HCT116 (cell line): ENCODE measurements at regions not wholly inside any gene's neighbourhood (a gene's known extent, or its start where the extent isn't known, plus 50 kb on each side); places are given as distances from the start of the nearest gene placed in this dataset.

ENCODE experiments used
- ATAC-seq: fragments of 200-7000 bp; cut with Tn5 transposase; 2 replicates; pipeline ENCODE4 v1.9.1; 2020; ENCODE audit warnings: mild to moderate bottlenecking, moderate library complexity
- BruUV-seq: library from RNA; stranded (reverse); fragments of 400-500 nt; replicated peaks from 2 replicates; lab custom pipeline; 2021; lab: Mats Ljungman, UMichigan
- CTCF ChIA-PET: fragments of 300-600 bp; sonication (Branson Sonifier 250); formaldehyde crosslinking; loops from one replicate; lab custom pipeline; 2021; ENCODE audit warnings: antibody characterized with exemption; lab: Charles Lee
- POLR2A ChIA-PET: fragments of 300-600, 350-600 bp; sonication (Branson Sonifier 250); formaldehyde crosslinking; loops from one replicate; lab custom pipeline; 2021; ENCODE audit warnings: antibody characterized with exemption; lab: Charles Lee
- RAD21 ChIA-PET, 2 experiments: fragments of 300-600 bp; sonication (Branson Sonifier 250); formaldehyde crosslinking; loops; one replicate each; lab custom pipeline; 2023; ENCODE audit warnings: low total read pairs in 2 of 2; ENCODE audit not compliant: uncharacterized antibody in 2 of 2, unreplicated experiment in 2 of 2, low non-redundant PET in 1 of 2; lab: Charles Lee
- DNase-seq: peaks from one replicate; pipeline ENCODE4 v3.0.0-alpha.2; 2010; ENCODE audit warnings: low read depth, low spot score
- H2AFZ ChIP-seq: fragments of 200-600 bp; shearing (Covaris generic), sonication (generic); 2 replicates; pipeline ENCODE4 v1.6.1; 2017; ENCODE audit warnings: low read depth, mixed run types, mixed read lengths, antibody characterized with exemption, low read length; ENCODE audit not compliant: poor library complexity, severe bottlenecking
- H3K27ac ChIP-seq: 2 replicates; pipeline ENCODE4 v1.5.1; 2012; ENCODE audit warnings: low read depth, low read length
- H3K27me3 ChIP-seq: fragments of 200-600 bp; sonication (generic); 2 replicates; pipeline ENCODE4 v1.6.1; 2016; ENCODE audit warnings: mixed run types, low read length, mixed read lengths; ENCODE audit not compliant: insufficient read depth
- H3K36me3 ChIP-seq, 2 experiments: fragments of 200-500 bp in 1 of 2; fragments of 200-600 bp in 1 of 2; sonication (Bioruptor generic) in 1 of 2; sonication (generic) in 1 of 2; 2 replicates each; pipeline versions ENCODE4 v1.5.1 to v1.6.1; 2014 to 2016; ENCODE audit warnings: low read length in 2 of 2, inconsistent platforms in 1 of 2, mixed read lengths in 1 of 2, mixed run types in 1 of 2; ENCODE audit not compliant: insufficient read depth in 2 of 2, control insufficient read depth in 1 of 2
- H3K4me1 ChIP-seq, 2 experiments: fragments of 200-600 bp in 1 of 2; sonication (generic) in 1 of 2; 2 replicates each; pipeline versions ENCODE4 v1.5.1 to v1.6.1; 2012 to 2017; ENCODE audit warnings: low read length in 2 of 2, inconsistent platforms in 1 of 2, mild to moderate bottlenecking in 1 of 2, mixed read lengths in 1 of 2, mixed run types in 1 of 2, moderate library complexity in 1 of 2; ENCODE audit not compliant: insufficient read depth in 2 of 2, control insufficient read depth in 1 of 2
- H3K4me2 ChIP-seq: fragments of 200-600 bp; sonication (generic); 2 replicates; pipeline ENCODE4 v1.6.1; 2017; ENCODE audit warnings: mixed run types, low read length, mixed read lengths
- H3K4me3 ChIP-seq, 2 experiments: fragments of 200-600 bp in 1 of 2; sonication (generic) in 1 of 2; replicated peaks in 1 of 2; 2 replicates each; pipeline ENCODE4 v1.5.1; 2011 to 2016; ENCODE audit warnings: low read length in 2 of 2, control low read depth in 1 of 2, low read depth in 1 of 2, mild to moderate bottlenecking in 1 of 2, mixed read lengths in 1 of 2, mixed run types in 1 of 2
- H3K79me2 ChIP-seq: fragments of 200-600 bp; sonication (generic); 2 replicates; pipeline ENCODE4 v1.6.1; 2017; ENCODE audit warnings: mild to moderate bottlenecking, mixed run types, low read length, moderate library complexity, mixed read lengths; ENCODE audit not compliant: insufficient read depth
- H3K9ac ChIP-seq: fragments of 200-600 bp; sonication (generic); 2 replicates; pipeline ENCODE4 v1.6.1; 2016; ENCODE audit warnings: low read length, mixed read lengths
- H3K9me2 ChIP-seq: fragments of 200-600 bp; sonication (generic), shearing (Covaris generic); 2 replicates; pipeline ENCODE4 v1.6.1; 2017; ENCODE audit warnings: mixed run types, mild to moderate bottlenecking, moderate library complexity; ENCODE audit not compliant: insufficient read depth
- H3K9me3 ChIP-seq, 2 experiments: fragments of 200-500 bp in 1 of 2; fragments of 200-600 bp in 1 of 2; sonication (Bioruptor generic) in 1 of 2; sonication (generic) in 1 of 2; 2 replicates each; pipeline ENCODE4 v1.6.1; 2014 to 2017; ENCODE audit warnings: low read length in 2 of 2, mixed read lengths in 2 of 2, inconsistent platforms in 1 of 2, low read depth in 1 of 2, mild to moderate bottlenecking in 1 of 2, mixed run types in 1 of 2, moderate library complexity in 1 of 2; ENCODE audit not compliant: control insufficient read depth in 1 of 2, insufficient read depth in 1 of 2
- H4K20me1 ChIP-seq: fragments of 200-600 bp; sonication (generic), shearing (Covaris generic); 2 replicates; pipeline ENCODE4 v1.6.1; 2017; ENCODE audit warnings: mixed run types, mild to moderate bottlenecking, moderate library complexity; ENCODE audit not compliant: insufficient read depth
- ATF3 ChIP-seq: IDR thresholded peaks from 2 replicates; pipeline ENCODE4 v1.6.1; 2012
- CEBPB ChIP-seq: IDR thresholded peaks from 2 replicates; pipeline ENCODE4 v1.6.1; 2012; ENCODE audit warnings: low read depth
- CTCF ChIP-seq, 3 experiments: fragments of 200-600 bp in 1 of 3; sonication (generic) in 1 of 3; IDR thresholded peaks in 2 of 3; conservative IDR thresholded peaks in 1 of 3; 2 replicates each; pipeline ENCODE4 v1.5.1; 2012 to 2017; ENCODE audit warnings: low read depth in 2 of 3, low read length in 2 of 3, antibody characterized with exemption in 1 of 3, borderline replicate concordance in 1 of 3, control low read depth in 1 of 3, mild to moderate bottlenecking in 1 of 3, mixed read lengths in 1 of 3, mixed run types in 1 of 3, moderate library complexity in 1 of 3; ENCODE audit not compliant: insufficient read depth in 1 of 3
- EGR1 ChIP-seq: IDR thresholded peaks from 2 replicates; pipeline ENCODE4 v1.6.1; 2012; ENCODE audit warnings: low read depth
- EZH2phosphoT487 ChIP-seq: fragments of 200-600 bp; IDR thresholded peaks from 2 replicates; pipeline ENCODE4 v1.6.1; 2018; ENCODE audit warnings: antibody characterized with exemption, borderline replicate concordance
- FOSL1 ChIP-seq: IDR thresholded peaks from 2 replicates; pipeline ENCODE4 v1.6.1; 2012; ENCODE audit warnings: low read depth
- POLR2A ChIP-seq: IDR thresholded peaks from 2 replicates; pipeline ENCODE4 v1.7.0; 2011; ENCODE audit warnings: borderline replicate concordance; ENCODE audit not compliant: insufficient read depth, insufficient read length; ENCODE audit errors: extremely low read depth
- SIN3A ChIP-seq: IDR thresholded peaks from 2 replicates; pipeline ENCODE4 v1.6.1; 2012; ENCODE audit warnings: low read depth
- SP1 ChIP-seq: IDR thresholded peaks from 2 replicates; pipeline ENCODE4 v1.6.1; 2012; ENCODE audit warnings: low read depth
- ZFX ChIP-seq: fragments of 450-650 bp; IDR thresholded peaks from 2 replicates; pipeline ENCODE4 v1.6.1; 2017
- intact Hi-C: fragments of 100-400 bp; cut with micrococcal nuclease; formaldehyde crosslinking; loops from 2 replicates; pipeline ENCODE4 v1.10.0; 2022

- Histone ChIP-seq H2AFZ (no peak overlapping the region), H3K9ac (no peak overlapping the region), H3K4me1 (no peaks in the 10 kb centered on the region), H3K9me2 (no peaks in the 10 kb centered on the region), H4K20me1 (no peaks in the 10 kb centered on the region), H3K4me2 (no peak overlapping the region), H3K36me3 (no peaks in the 10 kb centered on the region), H3K79me2 (no peaks in the 10 kb centered on the region), H3K27ac (no peak overlapping the region), H3K4me3 (no peak overlapping the region), H3K27me3 (no peaks in the 10 kb centered on the region), H3K9me3 (0 out of 4 replicates have a peak, but pooled peaks cover 0 to 4% of the 10 kb centered on the region in 2 experiments)
- TF ChIP-seq SP1 (no peak), EZH2phosphoT487 (no peak), ZFX (no peak), EGR1 (no peak)
- ChIA-PET CTCF (no interaction called here), POLR2A (no interaction called here), RAD21 (no interaction called here)
- DNase-seq (no peak), ATAC-seq (no peak)
- intact Hi-C loops = no loop called here
- no TSS peak for BruUV-seq
Observed at GRCh38 chrX:28321286-28321685, 266.0 kb upstream of the IL1RAPL1 start.

- H4K20me1 ChIP-seq = no peaks in the 10 kb centered on the region
- no peak overlapping the region for H3K27ac ChIP-seq
- POLR2A ChIA-PET = no interaction called here
- H3K9ac ChIP-seq = no peak overlapping the region
- intact Hi-C loops = no loop called here
- no peak for TF ChIP-seq ATF3
- no peak for TF ChIP-seq EZH2phosphoT487
- no peak for TF ChIP-seq SIN3A
- TF ChIP-seq CTCF (IDR thresholded peaks at IDR 0.05 in 2 of 3, conservative IDR thresholded peaks at IDR 0.05 in 1 of 3; ENCODE audit: borderline replicate concordance in 1 of 3, insufficient read depth in 1 of 3, low read depth in 2 of 3, low read length in 2 of 3) = no peak
- TF ChIP-seq POLR2A = no peak
- no peak for TF ChIP-seq CEBPB
- no peak for TF ChIP-seq FOSL1
- H3K9me2 ChIP-seq = no peaks in the 10 kb centered on the region
- DNase-seq = no peak
- no peaks in the 10 kb centered on the region for H3K27me3 ChIP-seq
- no peaks in the 10 kb centered on the region for H3K36me3 ChIP-seq
- no TSS peak for BruUV-seq
- no peaks in the 10 kb centered on the region for H3K79me2 ChIP-seq
- H3K9me3 ChIP-seq = 0 out of 4 replicates have a peak, but pooled peaks cover 0 to 1% of the 10 kb centered on the region in 2 experiments
- H3K4me2 ChIP-seq = peak overlapping the region; percentile 25; the same call in 1 of the 2 replicates
- no peak overlapping the region for H3K4me3 ChIP-seq
- RAD21 ChIA-PET = no interaction called here
- peaks cover 4 to 5% of the 10 kb centered on the region in 2 experiments; a peak in 2 of 4 replicates for H3K4me1 ChIP-seq
- CTCF ChIA-PET = no interaction called here
- H2AFZ ChIP-seq = peak overlapping the region; percentile 68
- ATAC-seq = no peak
Observed at GRCh38 chrX:28312965-28313364, 274.3 kb upstream of the IL1RAPL1 start.
